Suprapubic skin (tissue), 4 donors: ENCODE measurements at regions not wholly inside any gene's neighbourhood (a gene's known extent, or its start where the extent isn't known, plus 50 kb on each side); places are given as distances from the start of the nearest gene placed in this dataset.

Source experiments
- EP300 ChIP-seq: sonication (generic); formaldehyde crosslinking; IDR thresholded peaks from one replicate; pipeline ENCODE4 v1.6.1; 2017; ENCODE audit warnings: antibody characterized with exemption
- POLR2A ChIP-seq, 2 donors: fragments of 450-650 bp; IDR thresholded peaks; one replicate each; pipeline ENCODE4 v1.6.1; 2017; ENCODE audit warnings: antibody characterized with exemption in 2 of 2, mild to moderate bottlenecking in 2 of 2, moderate library complexity in 2 of 2
- POLR2AphosphoS5 ChIP-seq, 3 donors: sonication (generic); formaldehyde crosslinking; IDR thresholded peaks; one replicate each; pipeline ENCODE4 v1.6.1; 2017; ENCODE audit warnings: antibody characterized with exemption in 3 of 3
- TF ChIP-seq, protein P1 (sequence below), 2 donors: fragments of 200-600 bp in 1 of 2; fragments of 450-650 bp in 1 of 2; sonication (generic) in 1 of 2; IDR thresholded peaks; one replicate each; pipeline ENCODE4 v1.5.1; 2016 to 2019; ENCODE audit warnings: antibody characterized with exemption in 2 of 2, mild to moderate bottlenecking in 1 of 2, moderate library complexity in 1 of 2

DNA sequence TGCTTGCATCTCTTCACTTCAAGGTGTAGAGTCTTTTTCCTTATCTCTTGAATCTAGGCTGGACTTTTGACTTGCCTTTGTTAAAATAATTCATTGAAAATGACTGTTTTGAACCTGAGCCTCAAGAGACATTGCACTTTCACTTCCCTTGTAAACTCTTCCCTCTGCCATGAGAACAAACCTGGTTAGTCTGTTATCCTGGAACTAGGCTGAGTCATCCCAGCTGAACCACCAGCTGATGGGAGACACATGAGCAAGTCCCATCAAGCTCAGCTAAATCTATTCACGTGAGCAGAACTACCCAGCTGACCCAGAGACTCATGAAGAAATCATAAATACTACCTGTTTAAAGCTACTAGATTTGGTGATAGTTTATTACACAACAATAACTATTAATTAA is 202.3 kb upstream of the CENPE start:
- no peak for TF ChIP-seq POLR2A (IDR thresholded peaks at IDR 0.05)
- TF ChIP-seq EP300 = no peak
- TF ChIP-seq, protein P1, sequence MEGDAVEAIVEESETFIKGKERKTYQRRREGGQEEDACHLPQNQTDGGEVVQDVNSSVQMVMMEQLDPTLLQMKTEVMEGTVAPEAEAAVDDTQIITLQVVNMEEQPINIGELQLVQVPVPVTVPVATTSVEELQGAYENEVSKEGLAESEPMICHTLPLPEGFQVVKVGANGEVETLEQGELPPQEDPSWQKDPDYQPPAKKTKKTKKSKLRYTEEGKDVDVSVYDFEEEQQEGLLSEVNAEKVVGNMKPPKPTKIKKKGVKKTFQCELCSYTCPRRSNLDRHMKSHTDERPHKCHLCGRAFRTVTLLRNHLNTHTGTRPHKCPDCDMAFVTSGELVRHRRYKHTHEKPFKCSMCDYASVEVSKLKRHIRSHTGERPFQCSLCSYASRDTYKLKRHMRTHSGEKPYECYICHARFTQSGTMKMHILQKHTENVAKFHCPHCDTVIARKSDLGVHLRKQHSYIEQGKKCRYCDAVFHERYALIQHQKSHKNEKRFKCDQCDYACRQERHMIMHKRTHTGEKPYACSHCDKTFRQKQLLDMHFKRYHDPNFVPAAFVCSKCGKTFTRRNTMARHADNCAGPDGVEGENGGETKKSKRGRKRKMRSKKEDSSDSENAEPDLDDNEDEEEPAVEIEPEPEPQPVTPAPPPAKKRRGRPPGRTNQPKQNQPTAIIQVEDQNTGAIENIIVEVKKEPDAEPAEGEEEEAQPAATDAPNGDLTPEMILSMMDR (IDR thresholded peaks at IDR 0.05) = no peak
- no peak for TF ChIP-seq POLR2AphosphoS5 (IDR thresholded peaks at IDR 0.05)
